ENCODE measurements at regions not wholly inside any gene's neighbourhood (a gene's known extent, or its start where the extent isn't known, plus 50 kb on each side); places are given as distances from the start of the nearest gene placed in this dataset.

- no peak for DNase-seq (ENCODE audit: extremely low read depth in 1 of 11, low read depth in 9 of 11, low spot score in 4 of 11)
Measured at GRCh38 chr2:8224347-8225190, 457.3 kb upstream of the ID2 start.

DNA sequence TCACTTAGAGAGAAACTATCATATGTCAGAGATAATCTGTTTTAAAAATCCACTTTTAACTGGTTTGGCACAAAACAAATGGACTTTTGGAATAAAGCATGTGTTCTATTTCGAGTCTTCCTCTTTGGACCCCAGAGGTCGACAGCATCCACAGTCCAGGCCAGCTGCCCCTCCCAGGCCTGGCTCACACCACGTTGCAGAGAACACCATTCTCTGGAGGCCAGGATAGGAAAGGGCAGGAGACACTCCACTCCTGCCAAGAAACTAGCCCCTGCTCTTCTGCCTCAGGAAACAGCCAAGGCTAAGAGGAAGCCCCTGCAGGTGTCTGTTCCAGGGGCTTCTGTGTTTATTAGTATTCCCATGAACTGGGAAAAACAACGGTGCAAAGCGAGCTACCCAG, 456.6 kb upstream of the ID2 start:
- no peak for DNase-seq (ENCODE audit: extremely low read depth in 1 of 11, low read depth in 9 of 11, low spot score in 4 of 11)

DNA sequence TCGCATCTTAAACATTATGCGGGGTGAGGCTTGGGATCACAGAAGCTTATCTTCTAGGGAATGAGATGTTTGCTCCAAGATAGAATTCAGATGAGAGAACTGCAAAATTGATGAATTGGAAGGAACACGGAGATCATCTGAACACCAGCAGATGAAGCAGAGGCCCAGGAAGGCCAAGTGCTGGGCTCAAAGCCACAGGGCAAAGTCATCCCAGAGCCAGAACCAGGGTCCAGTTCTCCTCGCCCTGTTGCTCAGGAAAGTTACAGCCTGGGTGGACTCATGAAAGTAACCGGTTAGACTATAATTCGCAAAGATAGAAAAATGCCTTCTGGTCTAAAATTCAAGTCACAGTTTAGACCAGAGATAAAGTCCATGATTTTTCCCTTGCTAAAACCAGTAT, 456.1 kb upstream of the ID2 start:
- DNase-seq (ENCODE audit: extremely low read depth in 1 of 11, low read depth in 9 of 11, low spot score in 4 of 11) = no peak

GRCh38 chr2:8229546-8229986, 452.3 kb upstream of the ID2 start:
- DNase-seq (ENCODE audit: extremely low read depth in 1 of 11, low read depth in 9 of 11, low spot score in 4 of 11) = no peak

DNA sequence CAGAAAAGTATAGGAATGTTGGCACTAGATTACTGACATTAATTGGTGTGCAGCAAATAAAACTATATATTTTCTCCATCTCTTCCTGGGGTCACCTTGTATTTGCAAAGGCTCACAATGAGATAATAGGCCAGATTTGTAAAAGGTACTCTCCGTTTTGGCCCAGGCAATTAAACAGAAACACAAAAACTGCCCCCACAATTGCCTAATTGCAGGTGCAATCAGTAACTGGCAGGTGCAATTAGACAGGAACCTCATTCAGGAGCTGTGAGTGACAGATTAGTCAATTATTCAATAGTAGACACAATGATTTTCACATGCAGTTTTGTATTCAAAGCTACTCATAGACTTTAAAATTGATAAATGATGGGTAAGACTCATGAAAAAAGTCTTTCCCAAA, 451.4 kb upstream of the ID2 start:
- no peak for DNase-seq (ENCODE audit: extremely low read depth in 1 of 11, low read depth in 9 of 11, low spot score in 4 of 11)

GRCh38 chr2:8231902-8232301, 450.0 kb upstream of the ID2 start:
- DNase-seq (ENCODE audit: extremely low read depth in 1 of 11, low read depth in 9 of 11, low spot score in 4 of 11) = no peak

GRCh38 chr2:8232871-8233270, 449.0 kb upstream of the ID2 start:
- DNase-seq (ENCODE audit: extremely low read depth in 1 of 11, low read depth in 9 of 11, low spot score in 4 of 11) = no peak

GRCh38 chr2:8234253-8234652, 447.6 kb upstream of the ID2 start:
- no peak for DNase-seq (ENCODE audit: extremely low read depth in 1 of 11, low read depth in 9 of 11, low spot score in 4 of 11)

DNA sequence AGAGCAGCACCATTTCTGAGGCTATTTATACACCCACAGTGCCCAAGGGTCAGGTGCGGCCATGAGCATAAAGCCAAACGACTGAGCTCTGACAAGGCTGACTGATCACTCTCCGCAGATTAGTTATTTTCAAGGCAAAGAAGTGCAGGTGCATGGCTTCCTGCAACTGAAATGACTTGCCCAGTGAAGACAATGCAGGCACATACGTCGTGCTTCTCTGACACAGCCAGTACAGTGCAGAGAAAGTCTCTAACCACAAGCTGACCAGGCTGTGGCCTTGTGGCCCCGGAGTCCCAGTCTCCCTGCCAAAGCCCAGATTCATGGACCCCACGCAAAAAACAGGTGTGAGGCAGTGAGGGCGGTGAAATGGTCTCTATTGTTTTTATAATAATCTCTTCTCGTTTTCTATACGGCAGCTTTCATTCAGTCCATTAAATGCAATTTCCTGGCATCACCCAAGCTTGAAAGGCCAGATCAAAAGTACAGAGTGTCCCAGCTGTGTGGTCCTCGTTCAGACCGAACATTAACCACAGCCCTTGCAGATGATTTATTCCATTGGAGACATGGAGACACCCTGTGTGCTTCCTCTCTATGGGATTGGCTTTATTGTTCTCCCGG, 447.0 kb upstream of the ID2 start:
- peak in 3 of 11 donors; percentile 55 to 64 (median 57) for DNase-seq (ENCODE audit: extremely low read depth in 1 of 11, low read depth in 9 of 11, low spot score in 4 of 11)

DNA sequence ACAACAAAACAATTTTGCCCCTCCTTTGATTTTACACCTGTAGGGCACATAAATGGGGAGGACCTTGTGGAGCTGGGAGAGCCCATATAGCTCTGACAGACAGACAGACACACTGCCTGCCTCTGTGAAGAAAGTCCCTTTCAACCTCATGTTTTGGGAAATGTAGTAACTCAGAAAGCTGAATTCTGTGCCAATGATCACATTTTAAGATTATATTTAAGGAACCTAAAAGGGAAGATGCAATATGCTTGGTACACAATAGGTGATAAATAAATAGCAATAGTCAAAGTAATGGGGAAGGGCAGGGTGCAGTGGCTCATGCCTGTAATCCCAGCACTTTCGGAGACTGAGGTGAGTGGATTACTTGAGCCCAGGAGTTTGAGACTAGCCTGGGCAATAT, 446.4 kb upstream of the ID2 start:
- DNase-seq (ENCODE audit: extremely low read depth in 1 of 11, low read depth in 9 of 11, low spot score in 4 of 11) = no peak

DNA sequence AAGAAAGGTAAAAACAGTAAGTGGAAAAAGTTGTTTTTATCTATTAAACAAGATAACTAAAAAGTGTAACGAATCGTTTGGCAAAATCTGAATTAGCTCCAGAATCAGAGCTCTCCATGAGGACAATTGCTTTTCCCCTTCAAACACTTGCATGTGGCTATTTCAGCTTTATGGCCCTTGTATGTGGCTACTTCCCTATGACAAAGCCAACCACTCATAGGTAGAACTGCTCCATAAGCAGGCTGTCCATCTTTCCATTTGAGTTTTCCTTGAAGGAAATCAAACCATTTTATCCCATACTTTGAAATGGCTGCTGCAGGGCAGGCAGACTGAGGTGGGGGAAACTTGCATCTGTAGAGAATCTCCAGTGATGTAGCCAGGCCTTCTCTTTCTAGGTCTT, 445.5 kb upstream of the ID2 start:
- DNase-seq (ENCODE audit: extremely low read depth in 1 of 11, low read depth in 9 of 11, low spot score in 4 of 11) = no peak

DNA sequence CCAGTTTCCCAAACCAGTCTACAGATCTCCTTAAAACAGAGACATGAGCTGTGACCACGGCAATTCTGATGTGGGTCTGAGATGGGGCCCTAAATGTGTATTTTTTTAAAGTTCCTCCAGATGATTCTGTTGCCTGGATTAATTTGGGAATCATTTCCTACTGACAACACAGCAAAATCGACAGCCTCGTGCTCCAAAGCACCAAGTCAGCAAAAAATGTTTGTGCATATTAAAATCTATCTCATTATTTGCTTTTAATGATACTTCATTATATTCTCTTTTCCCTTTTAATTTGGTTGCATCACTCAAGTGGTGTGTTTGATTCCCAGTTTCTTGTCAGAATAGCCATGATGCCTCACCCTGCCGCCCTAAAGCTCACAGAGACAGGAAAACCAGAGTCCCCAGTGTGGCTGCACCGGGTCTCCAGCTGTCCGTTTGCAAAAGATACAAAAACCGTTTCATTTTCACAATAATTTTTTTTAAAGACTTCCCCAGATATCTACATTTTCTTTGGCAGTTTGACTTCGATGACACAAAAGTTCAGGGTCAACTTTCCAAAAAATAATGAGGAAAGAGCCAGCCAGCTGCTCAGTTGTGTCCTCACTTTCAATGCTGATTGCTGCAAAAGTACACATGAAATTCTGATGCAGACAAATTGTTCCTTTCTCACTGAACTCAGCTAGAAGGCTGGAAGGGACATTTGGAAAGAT, 443.2 kb upstream of the ID2 start:
- DNase-seq (ENCODE audit: extremely low read depth in 1 of 11, low read depth in 9 of 11, low spot score in 4 of 11) = no peak

DNA sequence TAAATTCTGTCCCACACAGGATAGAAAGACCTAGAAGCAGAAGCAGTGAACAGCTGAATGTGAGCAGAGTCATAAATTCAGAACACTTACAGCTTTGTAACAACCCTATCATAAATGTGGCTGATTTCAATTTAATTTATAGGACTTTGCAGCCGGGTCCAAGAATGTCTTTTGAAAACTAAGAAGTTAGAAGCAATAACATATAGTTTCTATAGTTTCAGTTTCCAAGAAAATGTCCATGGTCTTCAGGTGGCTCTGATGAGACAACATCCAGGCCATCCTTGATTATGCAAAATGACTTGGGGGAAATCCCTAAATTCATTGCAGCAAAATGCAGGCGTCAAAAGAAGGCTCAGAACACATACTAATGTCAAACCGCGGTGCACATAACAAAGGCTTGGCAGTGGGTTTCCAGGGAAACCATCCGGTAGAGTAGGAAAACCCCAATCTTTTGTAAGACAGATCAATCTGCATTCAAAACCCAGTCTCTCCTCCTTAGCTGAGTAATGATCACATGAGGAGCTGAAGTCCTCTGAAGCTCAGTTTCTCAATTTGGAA, 442.2 kb upstream of the ID2 start:
- DNase-seq (ENCODE audit: extremely low read depth in 1 of 11, low read depth in 9 of 11, low spot score in 4 of 11) = no peak

DNA sequence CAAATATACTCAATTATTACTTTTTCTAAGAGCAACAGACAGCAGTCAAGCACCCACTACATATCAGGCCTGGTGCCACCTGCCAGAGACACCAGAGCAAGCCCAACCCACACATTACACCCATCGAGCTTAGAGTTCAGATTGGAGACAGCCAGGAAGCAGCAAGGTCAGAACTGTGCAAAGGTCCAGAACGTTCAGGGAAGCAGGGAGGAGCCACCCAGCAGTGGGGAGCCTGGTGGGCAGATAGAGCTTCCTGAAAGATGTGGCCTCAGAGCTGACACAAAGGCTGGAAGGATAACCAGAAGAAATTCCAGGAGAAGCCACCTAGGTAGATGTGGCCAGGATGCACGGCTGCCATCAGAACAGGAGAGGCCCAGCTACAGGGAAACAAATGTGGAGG, 440.5 kb upstream of the ID2 start:
- no peak for DNase-seq (ENCODE audit: extremely low read depth in 1 of 11, low read depth in 9 of 11, low spot score in 4 of 11)

DNA sequence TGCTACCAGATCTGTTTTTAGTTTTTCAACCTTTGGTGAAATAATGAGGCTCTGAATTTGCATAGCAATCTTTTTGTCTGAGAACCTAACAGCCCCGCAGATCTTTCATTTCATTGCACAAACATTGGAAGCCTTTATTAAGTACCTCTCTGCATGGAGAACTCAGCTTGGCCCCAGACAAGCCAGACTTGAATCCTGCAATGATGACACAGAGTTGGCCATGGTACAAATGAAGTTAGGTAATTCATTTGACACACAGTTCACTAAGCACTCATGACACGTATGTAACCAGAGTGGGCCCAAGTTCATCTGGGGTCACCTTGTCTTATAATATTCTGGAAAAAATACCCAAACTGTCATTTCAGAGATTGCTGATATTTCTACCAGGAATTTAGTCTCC, 439.1 kb upstream of the ID2 start:
- no peak for DNase-seq (ENCODE audit: extremely low read depth in 1 of 11, low read depth in 9 of 11, low spot score in 4 of 11)

- DNase-seq (ENCODE audit: extremely low read depth in 1 of 11, low read depth in 9 of 11, low spot score in 4 of 11) = no peak
Measured at GRCh38 chr2:8243748-8244400, 438.0 kb upstream of the ID2 start.

GRCh38 chr2:8244639-8245038, 437.2 kb upstream of the ID2 start:
- no peak for DNase-seq (ENCODE audit: extremely low read depth in 1 of 11, low read depth in 9 of 11, low spot score in 4 of 11)

DNA sequence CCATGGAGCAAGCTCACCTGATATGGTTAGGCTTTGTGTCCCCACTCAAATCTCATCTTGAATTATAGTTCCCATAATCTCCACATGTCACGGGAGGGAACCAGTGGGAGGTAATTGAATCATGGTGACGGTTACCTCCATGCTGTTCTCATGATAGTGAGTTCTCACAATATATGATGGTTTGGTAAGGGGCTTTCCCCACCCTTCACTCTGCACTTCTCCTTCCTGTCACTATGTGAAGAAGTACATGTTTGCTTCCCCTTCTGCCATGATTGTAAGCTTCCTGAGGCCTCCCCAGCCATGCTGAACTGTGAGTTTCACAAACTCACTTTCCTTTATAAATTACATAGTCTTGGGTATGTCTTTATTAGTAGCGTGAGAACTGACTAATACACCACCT, 435.7 kb upstream of the ID2 start:
- DNase-seq (ENCODE audit: extremely low read depth in 1 of 11, low read depth in 9 of 11, low spot score in 4 of 11) = no peak

GRCh38 chr2:8247905-8248622, 433.8 kb upstream of the ID2 start:
- no peak for DNase-seq (ENCODE audit: extremely low read depth in 1 of 11, low read depth in 9 of 11, low spot score in 4 of 11)

All from renal cortex interstitium (tissue), 11 donors.